GM12801 (cell line): ENCODE measurements at regions not wholly inside any gene's neighbourhood (a gene's known extent, or its start where the extent isn't known, plus 50 kb on each side); places are given as distances from the start of the nearest gene placed in this dataset.

ENCODE experiments used
- CTCF ChIP-seq: IDR thresholded peaks from one replicate; pipeline ENCODE4 v1.5.1; 2011; ENCODE audit warnings: control low read depth; ENCODE audit not compliant: insufficient read length; ENCODE audit errors: extremely low read depth

GRCh38 chr11:11107076-11107723, 245.8 kb downstream of the CSNK2A3 start:
- TF ChIP-seq CTCF, result no peak

- no peak for TF ChIP-seq CTCF
These were observed 247.5 kb upstream of the ZBED5 start for GRCh38 chr11:11105361-11105760.

- TF ChIP-seq CTCF, result no peak
These were observed 238.2 kb upstream of the ZBED5 start for GRCh38 chr11:11095831-11096723.

- TF ChIP-seq CTCF, result no peak
These were observed 232.6 kb upstream of the ZBED5 start for GRCh38 chr11:11090495-11090894.

- TF ChIP-seq CTCF, result no peak
These were observed 232.0 kb upstream of the ZBED5 start for GRCh38 chr11:11089805-11090204.

GRCh38 chr11:11086979-11087378, 229.1 kb upstream of the ZBED5 start:
- TF ChIP-seq CTCF, result no peak

GRCh38 chr11:11085580-11085979, 227.7 kb upstream of the ZBED5 start:
- no peak for TF ChIP-seq CTCF
